Neuronal stem cell (in vitro differentiated cells): ENCODE measurements at regions not wholly inside any gene's neighbourhood (a gene's known extent, or its start where the extent isn't known, plus 50 kb on each side); places are given as distances from the start of the nearest gene placed in this dataset.

Experiments used
- DNase-seq: peaks from one replicate; pipeline ENCODE4 v3.0.0-alpha.2; 2013; ENCODE audit warnings: low spot score
- H2AFZ ChIP-seq: one replicate; pipeline ENCODE4 v1.6.1; 2013; ENCODE audit warnings: mild to moderate bottlenecking, low read length, inconsistent platforms
- H2AK5ac ChIP-seq: 2 replicates; pipeline ENCODE4 v1.6.1; 2013; ENCODE audit warnings: low read depth, mild to moderate bottlenecking, inconsistent platforms, low read length, moderate library complexity, mixed read lengths
- H2BK120ac ChIP-seq: 2 replicates; pipeline ENCODE4 v1.6.1; 2013; ENCODE audit warnings: low read depth, mild to moderate bottlenecking, inconsistent platforms, low read length, moderate library complexity, mixed read lengths
- H2BK12ac ChIP-seq: one replicate; pipeline ENCODE4 v1.6.1; 2013; ENCODE audit warnings: low read length, inconsistent platforms
- H2BK15ac ChIP-seq: 2 replicates; pipeline ENCODE4 v1.6.1; 2013; ENCODE audit warnings: mild to moderate bottlenecking, low read length, inconsistent platforms, mixed read lengths
- H2BK5ac ChIP-seq: one replicate; pipeline ENCODE4 v1.6.1; 2013; ENCODE audit warnings: inconsistent platforms, mild to moderate bottlenecking, low read length, moderate library complexity
- H3K14ac ChIP-seq: one replicate; pipeline ENCODE4 v1.6.1; 2013; ENCODE audit warnings: low read length, inconsistent platforms
- H3K18ac ChIP-seq: 2 replicates; pipeline ENCODE4 v1.6.1; 2013; ENCODE audit warnings: low read length, inconsistent platforms
- H3K23ac ChIP-seq: 2 replicates; pipeline ENCODE4 v1.6.1; 2013; ENCODE audit warnings: low read depth, mild to moderate bottlenecking, mixed read lengths, low read length, inconsistent platforms; ENCODE audit not compliant: poor library complexity
- H3K27ac ChIP-seq: replicated peaks from 3 replicates; pipeline ENCODE4 v1.5.1; 2013; ENCODE audit warnings: low read length, inconsistent platforms
- H3K27me3 ChIP-seq, 3 experiments: 2 replicates each; pipeline ENCODE4 v1.6.1; 2013; ENCODE audit warnings: low read length in 3 of 3, mild to moderate bottlenecking in 2 of 3, inconsistent platforms in 1 of 3, low read depth in 1 of 3, mixed read lengths in 1 of 3, moderate library complexity in 1 of 3; ENCODE audit not compliant: control insufficient read depth in 3 of 3, insufficient read depth in 3 of 3
- H3K36me3 ChIP-seq, 2 donors: replicated peaks in 1 of 2; 2 replicates each; pipeline ENCODE4 v1.6.1; 2013; ENCODE audit warnings: low read length in 2 of 2; ENCODE audit not compliant: control insufficient read depth in 2 of 2, insufficient read depth in 2 of 2
- H3K4ac ChIP-seq: 2 replicates; pipeline ENCODE4 v1.6.1; 2013; ENCODE audit warnings: inconsistent platforms, mild to moderate bottlenecking, low read length, moderate library complexity
- H3K4me1 ChIP-seq, 2 donors: 1 replicate in 1 of 2; 2 replicates in 1 of 2; pipeline ENCODE4 v1.6.1; 2013; ENCODE audit warnings: low read length in 2 of 2, low read depth in 1 of 2; ENCODE audit not compliant: control insufficient read depth in 2 of 2, insufficient read depth in 1 of 2
- H3K4me2 ChIP-seq: one replicate; pipeline ENCODE4 v1.6.1; 2013; ENCODE audit warnings: mild to moderate bottlenecking, low read length, inconsistent platforms; ENCODE audit not compliant: insufficient read depth, poor library complexity, severe bottlenecking
- H3K4me3 ChIP-seq, 2 donors: 2 replicates each; pipeline ENCODE4 v1.5.1; 2013; ENCODE audit warnings: low read length in 2 of 2, mild to moderate bottlenecking in 2 of 2, inconsistent platforms in 1 of 2, moderate library complexity in 1 of 2
- H3K79me1 ChIP-seq: one replicate; pipeline ENCODE4 v1.6.1; 2013; ENCODE audit warnings: low read depth, mild to moderate bottlenecking, inconsistent platforms, low read length, moderate library complexity
- H3K9ac ChIP-seq: one replicate; pipeline ENCODE4 v1.6.1; 2013; ENCODE audit warnings: mild to moderate bottlenecking, low read depth, low read length, inconsistent platforms; ENCODE audit not compliant: poor library complexity
- H3K9me3 ChIP-seq, 2 donors: replicated peaks in 1 of 2; 2 replicates each; pipeline versions ENCODE3 to v1.6.1; 2013; ENCODE audit warnings: low read length in 2 of 2, mild to moderate bottlenecking in 2 of 2, inconsistent platforms in 1 of 2, low read depth in 1 of 2, mixed read lengths in 1 of 2, moderate library complexity in 1 of 2; ENCODE audit not compliant: control insufficient read depth in 2 of 2, insufficient read depth in 1 of 2
- H4K8ac ChIP-seq: one replicate; pipeline ENCODE4 v1.6.1; 2013; ENCODE audit warnings: low read depth, mild to moderate bottlenecking, inconsistent platforms, low read length, moderate library complexity
- H4K91ac ChIP-seq: one replicate; pipeline ENCODE4 v1.6.1; 2013; ENCODE audit warnings: low read length, low read depth, mild to moderate bottlenecking, inconsistent platforms; ENCODE audit not compliant: poor library complexity
- WGBS, 2 donors: extraction: QIAGEN DNeasy Blood & Tissue Kit; methylation state at CpG; one replicate each; pipeline ENCODE4 v1.1.7; 2013; ENCODE audit warnings: missing lambda C conversion rate in 2 of 2, mixed read lengths in 1 of 2; ENCODE audit not compliant: insufficient read length in 2 of 2, insufficient replicate concordance in 1 of 2; ENCODE audit errors: extremely low coverage in 2 of 2; 5-methylcytosine and 5-hydroxymethylcytosine counted together

GRCh38 chr9:2964470-2964869, 120.6 kb upstream of the PUM3 start:
- no peak overlapping the region for H3K4me2 ChIP-seq
- H2BK5ac ChIP-seq: no peak overlapping the region
- no CpG with 5 or more reads among the region's 6 CpGs for WGBS, 2 donors

GRCh38 chr9:2963307-2963706, 119.4 kb upstream of the PUM3 start:
- DNase-seq: no peak

More at GRCh38 chr9:2964470-2964869, 120.6 kb upstream of the PUM3 start:
- Histone ChIP-seq H3K4ac (no peak overlapping the region), H3K27ac (no peak overlapping the region), H2AK5ac (no peak overlapping the region), H3K23ac (no peak overlapping the region), H2BK120ac (no peak overlapping the region), H3K14ac (no peak overlapping the region), H3K4me1 (peaks cover 1 to 22% of the 10 kb centered on the region in 2 donors), H3K4me3 (no peak overlapping the region), H3K27me3 (no peaks in the 10 kb centered on the region), H2BK15ac (no peak overlapping the region), H3K9me3 (peaks cover 0 to 5% of the 10 kb centered on the region in 2 donors), H4K8ac (no peak overlapping the region), H3K9ac (no peak overlapping the region), H3K18ac (no peak overlapping the region), H2AFZ (peak overlapping the region; percentile 3), H3K79me1 (no peaks in the 10 kb centered on the region), H4K91ac (no peak overlapping the region), H3K36me3 (no peaks in the 10 kb centered on the region), H2BK12ac (no peak overlapping the region)
- no peak for DNase-seq

GRCh38 chr9:2962471-2963172, 118.7 kb upstream of the PUM3 start:
- no peak overlapping the region for H3K4me2 ChIP-seq
- H3K4me3 ChIP-seq: no peak overlapping the region
- no peak overlapping the region for H3K9ac ChIP-seq
- H3K14ac ChIP-seq: no peak overlapping the region
- no peak overlapping the region for H3K23ac ChIP-seq
- H2AK5ac ChIP-seq: no peak overlapping the region
- H3K27me3 ChIP-seq: no peaks in the 10 kb centered on the region
- H2BK15ac ChIP-seq: no peak overlapping the region
- no peak overlapping the region for H3K18ac ChIP-seq
- no peak overlapping the region for H3K27ac ChIP-seq
- no peak overlapping the region for H4K91ac ChIP-seq
- peaks cover 0 to 5% of the 10 kb centered on the region in 2 donors for H3K9me3 ChIP-seq
- DNase-seq: no peak
- no CpG with 5 or more reads among the region's 6 CpGs for WGBS, 2 donors
- no peak overlapping the region for H2BK12ac ChIP-seq
- H3K79me1 ChIP-seq: no peaks in the 10 kb centered on the region
- H2BK120ac ChIP-seq: no peak overlapping the region
- H3K36me3 ChIP-seq: no peaks in the 10 kb centered on the region
- no peak overlapping the region for H2BK5ac ChIP-seq
- H3K4me1 ChIP-seq: peaks cover 1 to 18% of the 10 kb centered on the region in 2 donors
- no peak overlapping the region for H3K4ac ChIP-seq
- no peak overlapping the region for H4K8ac ChIP-seq
- no peak overlapping the region for H2AFZ ChIP-seq

More at GRCh38 chr9:2963307-2963706, 119.4 kb upstream of the PUM3 start:
- Histone ChIP-seq H2BK15ac (no peak overlapping the region), H3K4me2 (no peak overlapping the region), H3K4me1 (peaks cover 1 to 22% of the 10 kb centered on the region in 2 donors), H3K4ac (no peak overlapping the region), H3K18ac (no peak overlapping the region), H3K9ac (no peak overlapping the region), H4K8ac (no peak overlapping the region), H2BK120ac (no peak overlapping the region), H2BK5ac (no peak overlapping the region), H3K23ac (no peak overlapping the region), H3K27ac (no peak overlapping the region), H2AK5ac (no peak overlapping the region), H3K4me3 (no peak overlapping the region), H2AFZ (no peak overlapping the region), H3K9me3 (peaks cover 0 to 5% of the 10 kb centered on the region in 2 donors), H2BK12ac (no peak overlapping the region), H4K91ac (no peak overlapping the region), H3K27me3 (no peaks in the 10 kb centered on the region), H3K36me3 (no peaks in the 10 kb centered on the region), H3K14ac (no peak overlapping the region), H3K79me1 (no peaks in the 10 kb centered on the region)
- no CpG with 5 or more reads among the region's 2 CpGs for WGBS, 2 donors

GRCh38 chr9:2958219-2958618, 114.3 kb upstream of the PUM3 start:
- Histone ChIP-seq H4K8ac (no peak overlapping the region), H2BK120ac (no peak overlapping the region), H3K79me1 (no peaks in the 10 kb centered on the region), H3K9ac (no peak overlapping the region), H3K9me3 (no peaks in the 10 kb centered on the region), H3K4me3 (no peak overlapping the region), H2AK5ac (no peak overlapping the region), H2BK15ac (no peak overlapping the region), H2BK12ac (no peak overlapping the region), H4K91ac (no peak overlapping the region), H2AFZ (peak overlapping the region; percentile 12), H3K23ac (no peak overlapping the region), H3K18ac (no peak overlapping the region), H3K4me2 (no peak overlapping the region), H2BK5ac (no peak overlapping the region), H3K14ac (no peak overlapping the region), H3K4ac (no peak overlapping the region), H3K27ac (no peak overlapping the region), H3K4me1 (no peaks in the 10 kb centered on the region), H3K36me3 (no peaks in the 10 kb centered on the region), H3K27me3 (no peaks in the 10 kb centered on the region)
- no CpG with 5 or more reads among the region's 2 CpGs for WGBS, 2 donors
- DNase-seq: no peak
